Heart left ventricle (tissue), 16 donors: ENCODE measurements at regions not wholly inside any gene's neighbourhood (a gene's known extent, or its start where the extent isn't known, plus 50 kb on each side); places are given as distances from the start of the nearest gene placed in this dataset.

ENCODE experiments used
- ATAC-seq, 4 donors: fragments of 200-7000 bp; cut with Tn5 transposase; one replicate each; pipeline ENCODE4 v1.9.1; 2020 to 2022; ENCODE audit warnings: moderate library complexity in 4 of 4, mild to moderate bottlenecking in 3 of 4, moderate number of reproducible peaks in 1 of 4
- DNase-seq, 5 donors: peaks; one replicate each; pipeline ENCODE4 v3.0.0-alpha.2; 2020
- H3K27ac ChIP-seq, 12 donors: fragments of 200-600 bp; sonication (generic) in 4 of 12; one replicate each; pipeline versions ENCODE4 v1.5.0 to v1.8.0; 2016 to 2022; ENCODE audit warnings: mild to moderate bottlenecking in 2 of 12
- H3K27me3 ChIP-seq, 9 donors: fragments of 200-600 bp; sonication (generic) in 2 of 9; one replicate each; pipeline versions ENCODE4 v1.5.1 to v1.8.0; 2016 to 2022; ENCODE audit warnings: mild to moderate bottlenecking in 3 of 9
- H3K36me3 ChIP-seq, 9 donors: fragments of 200-600 bp; sonication (generic) in 2 of 9; one replicate each; pipeline versions ENCODE4 v1.5.0 to v1.8.0; 2018 to 2022; ENCODE audit warnings: mild to moderate bottlenecking in 2 of 9
- H3K4me1 ChIP-seq, 12 donors: fragments of 200-600 bp; sonication (generic) in 4 of 12; one replicate each; pipeline versions ENCODE4 v1.5.0 to v1.8.0; 2016 to 2022; ENCODE audit warnings: mild to moderate bottlenecking in 3 of 12
- H3K4me3 ChIP-seq, 12 donors: fragments of 200-600 bp; sonication (generic) in 4 of 12; one replicate each; pipeline versions ENCODE4 v1.5.0 to v1.8.0; 2017 to 2022; ENCODE audit warnings: mild to moderate bottlenecking in 9 of 12, moderate library complexity in 4 of 12
- H3K9me3 ChIP-seq, 12 donors: fragments of 200-600 bp; sonication (generic) in 4 of 12; one replicate each; pipeline versions ENCODE4 v1.5.0 to v1.8.0; 2016 to 2022; ENCODE audit warnings: mild to moderate bottlenecking in 1 of 12
- POLR2A ChIP-seq, 2 donors: fragments of 450-650 bp; IDR thresholded peaks; one replicate each; pipeline ENCODE4 v1.6.1; 2017; ENCODE audit warnings: antibody characterized with exemption in 2 of 2, mild to moderate bottlenecking in 2 of 2, moderate library complexity in 2 of 2
- WGBS, 4 donors: extraction: QIAGEN DNeasy Blood & Tissue Kit in 2 of 4; methylation state at CpG; one replicate each; pipeline versions ENCODE4 v1.1.5 to v1.1.7; 2013 to 2018; 5-methylcytosine and 5-hydroxymethylcytosine counted together
- intact Hi-C, 10 donors: fragments of 100-400 bp; cut with DNase I; formaldehyde crosslinking; loops; one replicate each; pipeline versions ENCODE4 v1.11.1 to v1.14.2; 2022
- TF ChIP-seq, protein P1 (sequence below), 12 donors: fragments of 200-600 bp; sonication (generic) in 4 of 12; IDR thresholded peaks; one replicate each; pipeline versions ENCODE4 v1.5.0 to v1.8.0; 2018 to 2022; ENCODE audit warnings: antibody characterized with exemption in 12 of 12, mild to moderate bottlenecking in 5 of 12
- donor health status: ischemic (EF 13 %, LVEDD 7.1; RV severe dilation, severe dysfunction).
- donor health status: healthy with polysubstance abuse.
- donor health status: DM: no; HTN: yes; CAD: no.
- donor health status: DM: no; HTN: no; CAD: no.
- donor health status: ischemic (EF 25% LVEDD 6.9; RV normal size, moderate dysfunction).
- donor health status: ischemic (EF 25% LVEDD 5.7; RV mildly dilated, moderate dysfunction).
- donor health status: healthy.
- donor health status: DM: yes; HTN: yes; CAD: no.
- donor health status: ischemic (EF 35%, LVEDD 5.7; RV mildly dilated, moderate dysfunction).
- donor health status: nonischemic (EF 11% LVEDD 7.7; RV severe dilation, severe dysfunction).
- donor health status: DM: yes; HTN: yes; CAD: no.
- donor health status: PGD.
- donor health status: ischemic (EF 29% LVEDD 5.4; RV normal size, mild dysfunction).
- donor health status: nonischemic (EF 23%, LVEDD 6.1; RV moderate dilation, normal function).

DNA sequence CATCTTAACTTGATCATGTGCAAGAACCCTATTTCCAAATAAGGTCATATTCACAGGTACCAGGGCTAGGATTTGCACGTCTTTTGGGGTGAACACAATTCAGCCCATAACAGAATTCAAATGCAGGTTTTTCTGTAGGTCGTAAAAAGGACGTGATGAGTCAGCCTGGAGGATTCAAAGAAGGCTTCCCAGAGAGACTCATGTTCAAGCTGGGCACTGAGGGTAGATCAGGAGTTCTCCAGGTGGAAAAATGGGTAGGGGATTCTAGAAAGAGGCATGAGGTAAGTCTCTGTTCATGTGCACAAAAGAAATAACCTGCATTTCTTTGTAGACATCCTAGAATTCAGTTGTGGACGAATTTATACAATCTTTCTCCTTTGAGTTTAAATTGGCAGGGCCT, 160.4 kb downstream of the RPS24 start:
- DNase-seq (no peak), ATAC-seq (no peak)
- peaks cover 0 to 16% (median 8%) of the 10 kb centered on the region in 12 donors for H3K9me3 ChIP-seq
- H3K36me3 ChIP-seq: no peaks in the 10 kb centered on the region
- H3K4me3 ChIP-seq: no peak overlapping the region
- WGBS, 4 donors: 80 to 92% (median 88%) methylated on average over 4 of the region's 4 CpGs
- TF ChIP-seq, protein P1, sequence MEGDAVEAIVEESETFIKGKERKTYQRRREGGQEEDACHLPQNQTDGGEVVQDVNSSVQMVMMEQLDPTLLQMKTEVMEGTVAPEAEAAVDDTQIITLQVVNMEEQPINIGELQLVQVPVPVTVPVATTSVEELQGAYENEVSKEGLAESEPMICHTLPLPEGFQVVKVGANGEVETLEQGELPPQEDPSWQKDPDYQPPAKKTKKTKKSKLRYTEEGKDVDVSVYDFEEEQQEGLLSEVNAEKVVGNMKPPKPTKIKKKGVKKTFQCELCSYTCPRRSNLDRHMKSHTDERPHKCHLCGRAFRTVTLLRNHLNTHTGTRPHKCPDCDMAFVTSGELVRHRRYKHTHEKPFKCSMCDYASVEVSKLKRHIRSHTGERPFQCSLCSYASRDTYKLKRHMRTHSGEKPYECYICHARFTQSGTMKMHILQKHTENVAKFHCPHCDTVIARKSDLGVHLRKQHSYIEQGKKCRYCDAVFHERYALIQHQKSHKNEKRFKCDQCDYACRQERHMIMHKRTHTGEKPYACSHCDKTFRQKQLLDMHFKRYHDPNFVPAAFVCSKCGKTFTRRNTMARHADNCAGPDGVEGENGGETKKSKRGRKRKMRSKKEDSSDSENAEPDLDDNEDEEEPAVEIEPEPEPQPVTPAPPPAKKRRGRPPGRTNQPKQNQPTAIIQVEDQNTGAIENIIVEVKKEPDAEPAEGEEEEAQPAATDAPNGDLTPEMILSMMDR (IDR thresholded peaks at IDR 0.05): no peak
- no peak for TF ChIP-seq POLR2A (IDR thresholded peaks at IDR 0.05)
- no peaks in the 10 kb centered on the region for H3K4me1 ChIP-seq
- intact Hi-C loops: no loop called here
- no peaks in the 10 kb centered on the region for H3K27me3 ChIP-seq
- H3K27ac ChIP-seq: no peak overlapping the region

DNA sequence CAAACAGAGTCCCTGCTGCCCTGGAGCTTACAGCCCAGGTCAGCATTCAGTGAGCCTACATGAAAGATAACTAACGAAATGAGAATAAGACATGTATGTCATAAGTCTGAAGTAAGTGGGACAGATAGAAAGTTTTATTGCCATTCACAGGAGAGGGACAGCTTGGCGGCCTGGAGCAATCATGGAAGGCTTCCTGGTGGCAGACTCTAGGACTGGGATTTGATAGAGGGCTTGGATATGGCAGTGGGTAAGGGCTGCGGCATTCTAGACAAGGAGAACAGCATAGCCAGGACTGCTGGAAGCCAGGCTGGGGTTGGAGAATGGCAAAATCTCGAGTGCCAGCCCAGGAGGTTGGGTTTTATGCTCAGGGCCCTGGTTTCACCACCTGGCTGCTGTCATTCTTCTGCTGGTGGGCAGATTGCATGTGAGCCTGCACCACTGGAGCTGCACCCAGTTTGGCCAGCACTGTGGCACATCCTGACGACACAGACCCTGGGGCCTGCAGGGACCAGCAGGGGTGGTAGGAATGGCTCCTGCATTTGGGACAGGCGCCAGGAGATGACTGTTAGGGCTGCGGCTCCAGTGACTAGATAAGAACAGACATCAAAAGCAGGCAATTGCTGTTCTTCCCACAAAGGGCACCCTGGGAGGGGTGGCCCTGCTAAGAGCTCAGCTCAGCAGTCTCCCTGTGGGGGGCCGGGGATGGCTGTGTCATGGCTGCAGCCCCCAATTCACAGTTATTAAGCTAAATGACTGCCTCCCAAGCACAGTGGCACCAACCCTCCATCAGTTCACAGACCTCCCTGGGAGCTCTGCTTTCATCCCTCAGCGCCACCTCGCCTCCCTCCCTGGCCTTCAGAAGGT, 161.1 kb downstream of the RPS24 start:
- TF ChIP-seq, protein P1 (IDR thresholded peaks at IDR 0.05): no peak
- TF ChIP-seq POLR2A (IDR thresholded peaks at IDR 0.05): no peak
- intact Hi-C loops: no loop called here
- Histone ChIP-seq H3K4me1 (no peaks in the 10 kb centered on the region), H3K9me3 (peaks cover 0 to 16% (median 8%) of the 10 kb centered on the region in 12 donors), H3K36me3 (no peaks in the 10 kb centered on the region), H3K4me3 (no peak overlapping the region), H3K27me3 (no peaks in the 10 kb centered on the region), H3K27ac (no peak overlapping the region)
- 73 to 78% (median 76%) methylated on average over 10 of the region's 10 CpGs for WGBS, 4 donors
- ATAC-seq: no peak
- DNase-seq: no peak

DNA sequence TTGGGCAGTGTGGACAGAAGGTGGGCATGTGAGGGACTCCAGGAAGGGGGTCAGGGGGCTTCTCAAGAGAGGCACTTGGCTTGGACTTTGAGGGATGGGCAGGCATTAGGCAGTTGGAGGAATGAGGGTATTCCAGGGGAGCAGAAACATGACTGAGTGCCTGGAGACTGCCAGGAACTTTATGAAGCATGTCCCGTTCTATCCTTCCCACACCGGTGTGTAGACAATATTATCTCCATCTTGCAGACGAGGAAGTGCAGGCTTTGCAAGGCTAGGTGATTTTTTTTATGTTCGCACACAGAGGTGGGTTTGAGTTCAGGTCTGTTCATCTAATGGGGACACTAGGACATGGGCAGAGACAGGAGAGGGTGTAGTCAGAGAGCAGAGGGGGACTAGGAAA, 162.7 kb downstream of the RPS24 start:
- no peak for DNase-seq
- intact Hi-C loops: no loop called here
- Histone ChIP-seq H3K27ac (no peak overlapping the region), H3K4me3 (no peak overlapping the region), H3K27me3 (no peaks in the 10 kb centered on the region), H3K36me3 (no peaks in the 10 kb centered on the region), H3K9me3 (peaks cover 0 to 16% (median 8%) of the 10 kb centered on the region in 12 donors), H3K4me1 (no peaks in the 10 kb centered on the region)
- no peak for TF ChIP-seq POLR2A (IDR thresholded peaks at IDR 0.05)
- TF ChIP-seq, protein P1 (IDR thresholded peaks at IDR 0.05): no peak
- WGBS, 4 donors: 64 to 68% (median 65%) methylated on average over 4 of the region's 4 CpGs
- ATAC-seq: no peak

- Histone ChIP-seq H3K4me1 (no peaks in the 10 kb centered on the region), H3K27me3 (no peaks in the 10 kb centered on the region), H3K36me3 (no peaks in the 10 kb centered on the region), H3K27ac (no peak overlapping the region), H3K9me3 (peaks cover 0 to 16% (median 8%) of the 10 kb centered on the region in 12 donors), H3K4me3 (no peak overlapping the region)
- 77 to 90% (median 86%) methylated on average over 2 of the region's 2 CpGs for WGBS, 4 donors
- ATAC-seq (no peak), DNase-seq (no peak)
- intact Hi-C loops: no loop called here
- TF ChIP-seq, protein P1 (IDR thresholded peaks at IDR 0.05): no peak
- TF ChIP-seq POLR2A (IDR thresholded peaks at IDR 0.05): no peak
These were observed 163.3 kb downstream of the RPS24 start for GRCh38 chr10:78196964-78197363.
